ENCODE measurements at regions not wholly inside any gene's neighbourhood (a gene's known extent, or its start where the extent isn't known, plus 50 kb on each side); places are given as distances from the start of the nearest gene placed in this dataset.

DNA sequence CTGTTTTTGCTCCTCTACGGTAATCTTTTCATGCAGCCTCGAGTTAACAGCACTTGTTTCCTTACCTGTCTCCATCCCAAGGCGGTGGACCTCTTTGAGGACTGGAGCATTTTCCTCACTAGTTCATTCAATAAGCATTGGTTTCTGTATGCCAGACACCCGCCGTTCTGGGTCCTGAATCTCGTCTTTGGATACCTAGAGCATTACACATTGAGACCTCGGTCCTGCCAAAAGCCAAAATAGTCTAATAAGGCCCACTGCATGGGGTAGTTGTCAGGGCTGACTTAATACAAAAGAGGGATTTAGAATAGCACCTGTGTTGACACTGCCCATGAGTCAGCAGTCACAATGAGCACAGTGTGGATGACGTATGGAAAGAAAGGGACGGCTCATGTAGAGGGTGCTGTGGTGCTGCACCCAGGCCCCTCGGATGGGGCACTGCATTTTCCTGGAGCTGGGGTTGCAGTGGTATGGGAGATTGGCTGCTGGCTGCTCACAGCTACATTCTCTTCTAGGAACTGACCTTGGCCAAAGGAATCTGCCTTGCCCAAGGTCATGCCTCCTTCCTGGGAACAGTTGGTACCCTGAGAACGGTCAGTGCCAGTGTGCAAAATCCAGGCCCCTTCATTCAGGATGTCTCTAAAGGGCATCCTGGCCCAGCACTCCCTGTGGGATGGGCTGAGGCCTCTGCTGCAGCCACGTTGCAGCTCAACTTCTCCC, 126.9 kb upstream of the NCK2 start:
- DNase-seq, result peak in 1 of 2 experiments; percentile 40

DNA sequence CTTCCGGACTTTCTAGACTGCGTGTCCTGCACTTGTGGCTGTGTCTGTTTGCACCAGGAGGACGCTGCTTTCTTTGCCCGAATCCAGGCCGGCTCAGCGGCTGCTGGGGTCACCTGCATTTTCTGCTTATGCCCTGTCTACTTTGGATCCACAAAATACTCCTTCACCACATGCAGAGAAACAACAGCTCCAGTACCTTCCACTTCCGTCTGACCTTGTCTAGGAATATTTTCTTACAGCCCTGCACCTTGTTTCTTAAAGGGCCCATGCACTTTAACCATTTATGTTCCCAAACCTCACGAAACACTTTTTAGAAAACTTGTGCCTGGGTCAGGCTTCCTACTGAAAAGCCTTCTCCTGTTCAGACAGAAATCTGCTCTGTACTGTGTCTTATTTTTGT, 129.4 kb upstream of the NCK2 start:
- peak in 1 of 2 experiments; percentile 48 for DNase-seq

DNA sequence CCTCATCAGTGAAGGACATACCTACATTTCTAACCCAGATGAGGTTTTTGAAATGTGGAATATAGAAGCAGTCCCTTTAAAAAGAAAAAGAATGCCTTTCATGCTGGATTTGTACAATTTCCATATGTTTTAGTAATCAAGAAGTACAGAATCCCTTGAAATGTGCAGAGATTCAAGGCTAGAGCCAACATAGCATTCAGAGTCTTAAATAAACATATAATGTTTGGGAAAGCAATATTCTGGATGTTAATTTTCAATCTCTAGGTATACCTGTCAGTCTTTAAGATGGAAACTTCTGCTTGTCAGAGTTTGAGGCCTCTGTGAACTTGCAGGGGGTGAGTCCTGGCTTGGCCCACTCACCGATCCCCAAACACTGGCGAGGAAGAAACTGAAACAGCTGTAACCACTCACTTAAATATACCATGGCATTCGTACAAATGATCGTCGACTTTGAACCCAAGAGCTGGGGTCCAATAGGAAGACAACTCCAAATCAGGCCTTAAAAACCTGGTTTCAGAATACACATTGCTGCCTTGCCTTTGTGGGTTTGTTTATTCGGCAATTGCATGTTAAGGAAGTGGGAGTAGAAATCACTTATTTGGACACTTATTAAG, 132.8 kb upstream of the NCK2 start:
- DNase-seq, result no peak

DNA sequence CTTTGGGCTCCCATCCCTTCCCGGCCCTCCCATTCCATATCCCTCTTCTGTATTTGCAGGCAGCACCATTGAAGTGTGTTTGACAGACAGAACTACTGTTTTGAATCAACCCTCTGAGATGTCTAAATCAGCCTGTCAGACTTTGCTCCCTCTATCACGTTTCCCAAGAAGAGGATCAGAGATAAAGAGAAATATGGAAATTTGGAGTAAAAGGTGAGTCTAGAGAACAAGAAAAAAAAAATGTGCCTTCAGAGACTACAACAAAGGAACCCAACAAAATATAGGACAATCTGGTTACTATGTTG, 133.4 kb upstream of the NCK2 start:
- DNase-seq, result peak in 1 of 2 experiments; percentile 67

DNA sequence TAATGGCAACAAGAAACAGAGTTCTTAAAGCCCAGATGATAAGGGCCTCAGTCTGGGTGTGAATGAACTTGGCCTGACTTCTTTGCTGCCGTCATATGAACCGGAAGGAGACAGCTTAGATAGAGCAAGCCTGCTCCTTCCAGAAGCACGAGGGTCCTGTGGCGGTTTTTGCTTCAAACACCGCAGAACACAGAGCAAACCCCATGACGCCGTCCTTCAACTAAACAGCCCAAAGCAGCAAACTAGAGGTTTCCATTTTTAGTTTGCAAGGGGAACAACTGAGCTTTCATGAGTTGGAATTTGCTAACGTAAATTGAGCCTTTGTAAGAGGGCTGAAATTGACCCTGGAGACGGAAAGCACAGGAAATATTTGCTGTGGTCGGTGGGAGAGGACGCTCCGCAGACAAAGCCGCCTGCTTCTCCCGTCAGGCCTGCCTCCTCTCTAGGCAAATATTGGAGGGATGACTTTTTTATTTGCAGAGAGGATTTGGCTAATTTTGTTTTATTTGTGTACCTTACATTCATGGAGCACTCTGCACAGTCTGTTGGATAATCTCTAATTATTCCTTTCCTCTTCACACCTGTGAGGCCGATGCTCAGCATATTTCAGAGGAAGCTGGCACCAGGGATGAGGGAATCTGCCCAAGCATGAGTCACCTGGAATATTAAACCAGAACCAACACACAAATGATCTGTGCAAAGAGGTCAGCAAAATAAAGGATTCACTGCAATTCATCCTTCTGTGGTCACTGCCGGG, 134.0 kb upstream of the NCK2 start:
- peak; percentile 49 to 67 for DNase-seq

DNA sequence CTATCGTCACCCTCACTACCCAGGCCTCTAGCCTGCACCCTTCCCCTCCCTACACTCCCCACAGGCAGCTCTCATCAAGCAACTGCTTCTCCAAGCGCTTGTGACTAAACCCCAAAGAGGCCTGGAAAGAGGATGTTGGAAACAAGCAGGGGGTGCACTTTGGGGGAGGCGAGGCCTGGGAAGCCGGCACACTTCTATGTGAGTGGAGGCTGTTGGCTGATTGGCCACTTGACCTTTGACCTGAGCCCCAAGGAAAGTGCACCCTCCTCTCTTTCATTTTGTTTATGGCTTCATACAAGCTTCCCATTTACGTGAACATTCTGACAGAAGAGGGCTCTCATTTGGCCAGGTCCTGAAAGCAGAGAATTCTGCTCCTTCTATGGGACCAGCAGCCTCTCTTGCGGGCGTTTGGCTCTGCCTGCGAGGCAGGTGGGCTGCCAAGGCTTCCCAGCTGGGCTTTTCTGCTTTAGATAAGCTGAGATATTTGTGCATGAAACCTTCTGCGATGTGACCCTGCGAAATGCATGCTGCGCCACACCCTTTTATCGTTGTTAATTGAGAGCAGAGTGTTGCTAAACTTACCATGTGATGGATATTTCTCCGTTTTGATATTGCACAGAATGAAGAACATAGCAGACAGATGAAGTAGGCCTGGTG, 134.8 kb upstream of the NCK2 start:
- no peak for DNase-seq

DNA sequence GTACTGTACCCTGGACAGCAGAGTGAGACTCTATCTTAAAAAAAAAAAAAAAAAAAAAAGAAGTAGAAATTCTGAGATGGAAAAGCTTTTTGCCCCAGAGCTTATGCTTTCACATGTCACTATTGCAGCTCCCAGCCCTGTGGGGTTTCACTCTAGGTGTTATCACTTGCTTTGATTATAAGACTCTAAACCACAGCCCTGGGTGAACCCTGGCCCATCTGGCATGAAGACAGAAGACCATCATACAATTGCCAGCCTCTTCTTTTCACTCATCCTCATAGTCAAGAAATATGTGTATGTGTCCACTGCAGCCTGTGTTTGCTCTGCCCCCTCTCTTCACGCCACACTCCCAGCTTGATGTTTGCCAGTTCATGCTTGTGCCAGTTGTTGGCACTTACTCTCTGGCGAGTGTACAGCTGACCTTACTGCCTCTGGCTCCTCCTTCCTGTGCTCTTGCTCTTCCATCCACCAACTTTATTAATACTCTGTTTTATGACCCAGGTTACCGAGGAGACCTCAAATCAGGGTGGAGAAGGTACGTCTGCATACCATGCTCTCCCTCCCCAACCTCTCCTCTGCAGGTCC, 136.7 kb upstream of the NCK2 start:
- DNase-seq, result no peak

DNA sequence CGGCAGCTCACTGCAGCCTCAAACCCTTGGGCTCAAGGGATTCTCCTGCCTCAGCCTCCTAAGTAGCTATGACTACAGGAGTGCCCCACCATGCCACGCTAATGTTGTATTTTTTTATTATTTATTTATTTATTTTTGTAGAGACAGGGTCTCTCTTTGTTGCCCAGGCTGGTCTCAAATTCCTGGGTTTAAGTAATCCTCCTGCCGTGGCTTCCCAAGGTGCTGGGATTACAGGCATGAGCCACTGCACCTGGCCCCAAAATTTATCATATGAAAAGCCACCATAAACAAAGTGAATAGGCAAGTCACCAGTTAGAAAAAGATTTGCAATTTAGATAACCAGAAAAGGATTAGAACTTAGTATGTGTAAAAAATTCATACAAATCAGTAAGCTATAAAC, 138.6 kb upstream of the NCK2 start:
- no peak for DNase-seq

DNA sequence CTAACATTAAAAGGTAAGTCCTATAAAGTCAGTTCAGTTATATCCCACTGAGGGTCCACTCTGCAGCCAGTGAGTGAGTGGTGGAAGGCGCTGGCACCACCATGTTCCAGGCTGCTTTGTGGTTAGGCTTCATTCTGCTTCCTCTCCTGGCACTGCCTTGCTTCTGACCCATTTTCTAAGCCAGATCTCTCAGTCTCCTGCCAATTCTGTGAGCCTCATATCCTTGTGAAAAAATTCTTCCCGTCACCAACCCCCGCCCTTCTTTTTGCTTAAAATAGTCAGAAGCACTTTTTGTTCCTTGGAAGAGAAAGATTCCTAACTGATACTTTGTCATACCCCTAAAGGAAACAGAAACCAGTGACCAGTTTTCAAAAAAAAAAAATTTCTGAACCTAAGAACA, 139.8 kb upstream of the NCK2 start:
- no peak for DNase-seq

DNA sequence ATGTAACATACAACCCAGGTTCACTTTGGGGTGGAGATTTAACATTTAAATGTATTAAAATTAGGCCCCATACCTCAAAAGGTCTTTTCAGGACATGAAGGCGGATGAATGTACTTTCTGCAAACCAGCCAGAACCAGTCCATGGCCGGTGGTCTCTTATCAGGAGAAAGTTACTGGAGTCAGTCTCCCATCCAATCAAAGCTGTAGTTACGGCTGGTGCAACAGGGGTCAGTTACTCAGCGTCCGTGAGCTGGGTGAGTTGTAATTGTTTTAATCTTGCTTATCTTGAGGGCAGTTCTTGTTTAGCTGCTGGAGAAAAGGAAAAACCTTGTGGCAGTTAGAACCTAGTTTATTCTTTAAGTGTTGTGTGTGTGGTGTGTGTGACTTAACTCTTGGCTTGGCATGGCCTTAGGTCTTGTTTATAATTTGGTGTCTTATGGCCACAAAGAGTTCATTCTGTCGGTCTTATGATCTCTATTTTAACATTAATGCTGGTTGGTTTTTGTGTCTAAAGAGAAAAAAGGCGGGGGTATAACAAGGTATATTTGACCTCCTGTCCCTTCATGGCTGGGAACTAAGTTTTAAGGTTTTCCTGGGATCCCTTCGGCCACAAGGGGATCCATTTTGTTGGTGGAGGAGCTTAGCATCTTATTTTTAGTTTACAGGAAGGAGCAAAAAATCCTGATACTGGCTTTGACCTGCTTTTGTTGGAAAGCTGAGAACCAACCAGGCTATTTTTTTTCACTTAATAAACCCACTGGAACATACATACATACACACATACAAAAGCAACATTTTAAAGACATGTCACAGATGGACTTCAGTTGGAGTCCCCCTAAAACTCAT, 143.5 kb upstream of the NCK2 start:
- no peak for DNase-seq

DNA sequence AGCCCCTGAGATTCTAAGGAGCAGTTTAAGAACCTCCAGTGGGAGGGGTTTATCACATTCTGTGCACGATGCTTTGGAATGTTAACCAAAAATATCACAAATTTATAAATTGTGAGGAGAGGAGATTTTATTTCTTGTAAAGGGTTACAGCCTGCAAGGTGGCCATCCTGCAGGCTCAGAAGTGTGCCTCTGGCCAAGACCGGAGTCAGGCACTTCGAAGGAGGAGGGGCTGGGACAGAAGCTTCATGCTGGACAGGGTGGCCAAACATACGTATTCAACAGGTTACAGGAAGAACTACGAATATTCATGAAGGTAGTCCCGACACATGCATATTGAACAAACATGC, 144.1 kb upstream of the NCK2 start:
- DNase-seq, result peak in 1 of 2 experiments; percentile 41

DNA sequence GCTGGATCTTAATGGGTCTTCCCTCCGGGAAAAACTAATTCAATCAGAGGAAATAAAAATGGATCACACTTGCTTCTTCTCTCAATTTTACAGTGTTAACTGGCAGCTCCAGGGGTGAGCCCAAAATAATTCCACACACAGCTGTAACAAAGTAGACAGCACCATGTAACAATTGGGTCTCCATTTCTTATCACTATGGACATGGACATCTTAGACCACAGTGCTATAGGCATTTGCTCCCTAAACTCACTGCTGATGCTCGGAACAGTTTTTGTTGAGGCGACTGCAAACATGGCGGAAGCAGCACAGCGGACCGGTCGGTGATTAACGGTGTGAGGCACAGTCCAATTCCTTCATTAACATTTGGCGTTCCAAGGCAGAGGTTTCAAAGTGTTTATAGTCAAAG, 144.7 kb upstream of the NCK2 start:
- no peak for DNase-seq

DNA sequence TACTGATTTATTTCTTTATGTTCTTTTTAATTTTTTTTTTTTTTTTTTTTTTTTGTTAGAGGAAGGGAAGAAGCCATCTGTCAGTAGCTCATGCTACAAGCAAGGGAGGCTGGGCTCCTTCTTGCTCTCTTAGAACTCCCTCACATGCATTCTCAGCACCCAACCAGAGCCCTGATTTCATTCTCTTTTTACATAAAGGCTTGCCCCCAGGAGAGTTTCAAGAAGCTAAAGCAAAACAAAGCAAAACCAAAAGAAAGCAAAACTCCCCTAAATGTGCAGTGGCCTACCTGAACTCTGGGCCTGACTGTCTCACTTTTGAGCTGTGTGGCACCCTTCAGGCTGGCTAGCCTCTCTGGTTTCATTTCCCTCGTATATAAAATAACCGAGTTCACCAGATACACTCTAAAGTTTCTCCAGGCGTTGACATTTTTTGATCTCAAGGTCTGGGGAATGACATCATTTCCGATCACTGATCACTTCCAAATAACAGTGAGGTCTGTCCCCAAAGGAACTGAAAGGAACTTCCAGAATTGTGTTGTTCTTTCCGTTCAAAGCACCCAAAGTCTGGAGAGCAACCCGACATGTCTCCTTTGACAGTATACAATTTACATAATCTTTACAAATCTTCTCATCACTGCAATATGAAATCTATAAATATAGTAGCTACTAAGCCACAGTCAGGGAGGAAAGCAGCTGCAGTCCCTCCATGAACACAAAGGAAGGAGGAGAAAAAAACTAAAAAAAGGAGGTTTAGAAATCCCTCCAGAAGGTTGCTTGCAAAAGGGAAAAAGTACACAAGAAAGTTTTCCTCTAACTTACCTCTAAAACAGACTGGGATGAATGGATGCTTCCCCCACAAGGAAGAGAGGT, 145.6 kb upstream of the NCK2 start:
- DNase-seq, result no peak

DNA sequence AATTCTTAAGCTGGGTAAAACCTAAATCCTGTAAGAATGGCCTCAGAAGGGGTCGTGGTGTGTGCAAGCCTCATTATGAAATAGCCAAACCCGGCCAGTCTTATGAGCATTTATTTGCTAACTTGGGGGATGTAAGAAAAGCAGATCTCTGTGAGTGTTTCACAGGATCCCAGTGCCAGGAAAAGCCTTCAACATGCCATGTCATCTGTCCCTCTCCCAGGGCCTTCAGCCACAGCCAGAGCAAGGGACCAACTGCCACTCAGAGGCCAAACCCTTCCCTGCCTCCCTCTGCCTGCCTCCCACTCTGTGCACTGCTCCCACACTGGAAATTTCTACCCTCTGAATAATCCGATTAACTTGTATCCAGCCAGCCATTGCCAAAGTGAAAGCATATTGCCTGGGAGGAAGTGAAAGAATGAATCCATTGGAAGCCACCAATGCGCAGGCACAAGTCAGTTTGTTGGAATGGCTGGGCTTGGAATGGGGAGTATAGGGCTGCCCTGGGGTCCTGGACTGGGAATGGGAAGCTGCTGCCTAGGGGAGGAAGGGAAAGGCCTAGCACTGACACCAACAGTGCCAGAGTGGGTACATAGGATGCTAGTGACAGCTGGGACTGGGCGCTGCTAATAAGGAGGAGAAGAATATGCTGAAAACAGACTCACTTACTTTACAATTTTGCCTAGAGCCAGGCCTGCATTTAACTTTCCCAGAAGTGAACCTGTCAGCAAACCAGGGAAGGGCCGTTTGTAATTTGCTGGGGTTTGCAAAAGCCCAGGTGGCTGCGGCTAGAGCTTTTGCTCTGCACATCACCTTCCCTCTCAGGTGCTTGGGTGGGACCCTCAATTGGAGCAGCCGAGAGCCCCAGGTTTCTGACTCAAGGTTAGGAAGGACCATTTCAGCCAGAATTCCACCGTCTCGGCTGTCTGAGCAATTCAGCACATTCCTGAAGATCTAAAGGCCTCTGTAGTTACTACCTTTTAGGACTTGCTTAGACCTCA, 146.6 kb upstream of the NCK2 start:
- DNase-seq, result peak in 1 of 2 experiments; percentile 21

DNA sequence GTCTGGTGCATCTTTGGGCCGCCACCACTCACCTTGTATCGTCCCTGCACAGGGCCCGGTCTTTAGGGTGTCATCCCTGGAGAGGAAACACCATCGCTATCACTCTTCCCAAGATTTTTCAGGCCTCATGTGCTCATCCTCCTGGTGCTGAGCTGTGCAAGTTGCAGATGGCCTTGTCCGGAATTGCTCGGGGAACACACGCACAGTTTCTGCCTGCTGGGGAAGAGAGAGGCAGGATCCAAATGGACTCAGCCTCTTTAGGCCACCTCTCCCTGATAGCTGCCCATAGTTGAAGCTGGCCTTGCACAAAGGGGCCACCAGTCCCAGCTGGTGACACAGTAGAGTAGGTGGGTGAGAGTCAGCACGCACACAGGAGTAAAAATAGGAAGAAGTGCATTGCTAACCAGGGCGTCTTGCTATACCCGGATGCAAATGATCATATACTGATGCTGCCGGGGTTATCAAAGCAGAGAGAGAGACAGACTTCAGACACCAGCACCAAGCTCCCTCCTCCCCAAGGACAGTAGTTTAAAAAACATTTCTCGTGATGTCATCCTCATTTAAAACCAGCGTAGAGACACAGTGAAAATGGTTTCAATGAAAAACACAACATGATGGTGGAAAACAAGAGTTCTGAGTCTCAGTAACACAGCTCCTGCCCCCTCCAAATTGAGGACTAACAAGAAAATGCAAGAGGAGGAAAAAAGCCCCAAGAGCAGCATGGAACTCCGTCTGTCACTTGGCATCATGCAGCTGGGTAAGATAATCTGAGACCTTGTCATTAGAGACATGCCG, 147.5 kb upstream of the NCK2 start:
- peak in 1 of 2 experiments; percentile 31 for DNase-seq

DNA sequence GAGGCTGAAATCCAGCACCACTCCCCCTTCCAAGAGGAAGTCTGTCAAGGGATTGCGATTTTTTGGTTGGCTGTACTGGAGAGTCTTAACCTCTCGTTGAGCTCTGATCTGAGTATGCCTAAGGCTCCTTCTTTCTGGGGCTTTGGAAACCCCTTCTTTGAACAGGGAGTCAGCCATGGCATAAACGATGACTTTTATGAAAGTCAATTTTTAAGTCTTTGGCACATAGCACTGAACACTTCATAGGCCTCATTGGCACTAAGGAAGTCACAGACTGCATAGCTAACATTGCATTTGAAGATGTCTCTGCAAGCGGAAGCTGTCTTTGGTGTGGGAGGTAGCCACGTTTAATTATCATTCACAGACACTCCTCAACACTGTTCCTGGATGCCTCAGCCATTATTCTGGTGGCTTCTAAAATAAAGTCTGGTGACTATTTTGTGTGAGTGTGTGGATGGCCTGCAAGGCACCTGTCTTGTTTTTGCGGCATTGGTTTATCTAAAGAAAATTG, 148.2 kb upstream of the NCK2 start:
- DNase-seq, result no peak

DNA sequence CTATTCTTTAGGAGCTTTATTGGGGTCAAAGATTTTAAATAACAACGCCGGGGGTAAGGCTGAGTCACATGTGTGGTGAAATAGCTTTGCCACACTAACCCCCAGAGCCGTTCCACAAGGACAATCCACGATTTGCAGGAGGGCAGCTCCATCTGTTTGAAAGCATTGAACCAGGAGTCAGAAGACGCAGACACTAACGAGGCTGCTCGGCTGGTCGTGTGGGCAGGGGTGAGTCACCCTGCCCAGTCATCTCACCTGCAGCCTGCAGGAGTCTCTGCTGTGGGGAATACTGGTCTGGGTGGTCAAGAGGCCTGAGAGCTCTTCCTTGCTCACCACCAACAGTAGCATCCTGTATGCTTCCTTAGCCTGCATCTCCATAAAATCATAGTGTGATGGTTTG, 149.2 kb upstream of the NCK2 start:
- no peak for DNase-seq

DNA sequence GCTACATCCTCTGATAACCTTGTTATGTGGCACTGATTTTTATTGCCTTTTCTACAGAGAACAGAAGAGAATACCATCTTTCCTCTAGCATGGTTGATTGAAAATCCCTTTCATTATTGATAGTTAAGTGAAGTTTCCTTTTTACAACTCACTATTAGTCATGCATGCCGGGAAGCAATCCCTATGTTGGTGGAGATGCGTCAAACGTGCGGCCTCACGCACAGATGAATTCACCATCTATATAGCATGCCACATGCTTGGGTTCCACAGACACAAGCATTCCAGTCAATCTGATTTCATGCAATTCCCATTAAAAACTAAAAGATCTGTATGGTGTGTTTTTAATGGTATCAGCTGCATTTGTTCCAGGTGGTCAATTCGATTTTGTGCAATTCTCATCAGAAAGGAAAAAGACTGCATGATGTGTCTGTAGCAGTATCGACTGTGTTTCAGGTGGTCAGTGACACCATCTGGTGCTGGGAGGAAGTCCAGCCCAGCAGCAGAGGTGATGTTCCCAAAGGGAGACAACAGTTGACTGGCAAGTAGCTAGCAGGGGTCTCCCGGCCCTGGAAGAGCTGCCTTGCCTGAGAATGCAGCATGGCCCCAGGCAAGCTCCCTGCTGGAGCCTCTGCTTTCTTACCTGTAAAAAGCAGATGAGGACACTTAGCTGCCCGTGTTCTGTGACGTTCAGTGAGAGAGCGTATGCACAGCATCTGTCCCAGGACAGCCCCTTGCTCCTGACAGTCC, 151.3 kb upstream of the NCK2 start:
- no peak for DNase-seq
